Uterus (tissue), 3 donors: ENCODE measurements at regions not wholly inside any gene's neighbourhood (a gene's known extent, or its start where the extent isn't known, plus 50 kb on each side); places are given as distances from the start of the nearest gene placed in this dataset.

ENCODE experiments used
- DNase-seq, 2 donors: peaks; one replicate each; pipeline ENCODE4 v3.0.0-alpha.2; 2019 to 2020
- H3K27ac ChIP-seq, 2 donors: fragments of 200-600 bp; sonication (generic); 1 replicate in 1 of 2; 2 replicates in 1 of 2; pipeline ENCODE4 v1.5.1; 2016 to 2018
- H3K27me3 ChIP-seq, 2 donors: fragments of 200-600 bp; sonication (generic); one replicate each; pipeline ENCODE4 v1.5.1; 2018 to 2019; ENCODE audit warnings: control low read depth in 1 of 2
- H3K36me3 ChIP-seq, 2 donors: fragments of 200-600 bp; sonication (generic); one replicate each; pipeline ENCODE4 v1.5.1; 2019; ENCODE audit warnings: control low read depth in 1 of 2
- H3K4me1 ChIP-seq, 2 donors: fragments of 200-600 bp; sonication (generic); one replicate each; pipeline ENCODE4 v1.5.1; 2018 to 2019; ENCODE audit warnings: control low read depth in 1 of 2
- H3K4me3 ChIP-seq, 2 donors: fragments of 200-600 bp; sonication (generic); 1 replicate in 1 of 2; 2 replicates in 1 of 2; pipeline ENCODE4 v1.5.1; 2018 to 2019; ENCODE audit warnings: mild to moderate bottlenecking in 1 of 2
- H3K9me3 ChIP-seq, 2 donors: fragments of 200-600 bp; sonication (generic); one replicate each; pipeline ENCODE4 v1.5.1; 2019; ENCODE audit warnings: control low read depth in 1 of 2
- POLR2A ChIP-seq, 2 donors: fragments of 450-650 bp; IDR thresholded peaks; one replicate each; pipeline ENCODE4 v1.6.1; 2016; ENCODE audit warnings: antibody characterized with exemption in 2 of 2, mild to moderate bottlenecking in 1 of 2, moderate library complexity in 1 of 2
- intact Hi-C: fragments of 100-400 bp; cut with DNase I; formaldehyde crosslinking; loops from one replicate; pipeline ENCODE4 v1.15.1; 2023; ENCODE audit warnings: low total_unique reads
- TF ChIP-seq, protein P1 (sequence below), 4 experiments: fragments of 200-600 bp in 2 of 4; fragments of 450-650 bp in 2 of 4; sonication (generic) in 2 of 4; IDR thresholded peaks; one replicate each; pipeline ENCODE4 v1.5.1; 2016 to 2019; ENCODE audit warnings: antibody characterized with exemption in 4 of 4, mild to moderate bottlenecking in 2 of 4, moderate library complexity in 1 of 4
- donor health status: DM: yes; HTN: yes; CAD: no.

DNA sequence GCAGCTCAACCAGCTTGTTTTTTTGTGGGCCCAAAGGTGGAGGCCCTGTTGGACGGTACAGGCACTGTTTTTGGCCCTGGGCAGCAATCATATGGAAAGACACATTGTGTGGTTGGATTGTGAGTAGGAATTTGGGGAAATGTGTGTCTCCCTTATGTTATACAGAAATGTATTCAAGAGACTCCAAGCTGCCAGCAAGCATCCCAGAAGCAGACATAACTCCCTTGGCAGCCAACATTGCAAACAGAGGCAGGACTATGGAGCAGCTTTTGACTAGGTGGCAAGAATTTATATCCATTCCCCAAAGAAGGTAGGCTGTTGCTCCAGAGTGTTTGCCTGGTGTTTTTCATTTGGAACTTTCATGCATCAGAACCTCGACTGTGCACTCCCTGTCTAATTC is 104.9 kb downstream of the BUB3 start:
- TF ChIP-seq, protein P1, sequence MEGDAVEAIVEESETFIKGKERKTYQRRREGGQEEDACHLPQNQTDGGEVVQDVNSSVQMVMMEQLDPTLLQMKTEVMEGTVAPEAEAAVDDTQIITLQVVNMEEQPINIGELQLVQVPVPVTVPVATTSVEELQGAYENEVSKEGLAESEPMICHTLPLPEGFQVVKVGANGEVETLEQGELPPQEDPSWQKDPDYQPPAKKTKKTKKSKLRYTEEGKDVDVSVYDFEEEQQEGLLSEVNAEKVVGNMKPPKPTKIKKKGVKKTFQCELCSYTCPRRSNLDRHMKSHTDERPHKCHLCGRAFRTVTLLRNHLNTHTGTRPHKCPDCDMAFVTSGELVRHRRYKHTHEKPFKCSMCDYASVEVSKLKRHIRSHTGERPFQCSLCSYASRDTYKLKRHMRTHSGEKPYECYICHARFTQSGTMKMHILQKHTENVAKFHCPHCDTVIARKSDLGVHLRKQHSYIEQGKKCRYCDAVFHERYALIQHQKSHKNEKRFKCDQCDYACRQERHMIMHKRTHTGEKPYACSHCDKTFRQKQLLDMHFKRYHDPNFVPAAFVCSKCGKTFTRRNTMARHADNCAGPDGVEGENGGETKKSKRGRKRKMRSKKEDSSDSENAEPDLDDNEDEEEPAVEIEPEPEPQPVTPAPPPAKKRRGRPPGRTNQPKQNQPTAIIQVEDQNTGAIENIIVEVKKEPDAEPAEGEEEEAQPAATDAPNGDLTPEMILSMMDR (IDR thresholded peaks at IDR 0.05) = no peak
- no peak for TF ChIP-seq POLR2A (IDR thresholded peaks at IDR 0.05)
- Histone ChIP-seq H3K36me3 (no peaks in the 10 kb centered on the region), H3K4me3 (no peak overlapping the region), H3K4me1 (no peaks in the 10 kb centered on the region), H3K27me3 (no peaks in the 10 kb centered on the region), H3K9me3 (no peaks in the 10 kb centered on the region), H3K27ac (no peak overlapping the region)
- intact Hi-C loops = no loop called here
- no peak for DNase-seq

DNA sequence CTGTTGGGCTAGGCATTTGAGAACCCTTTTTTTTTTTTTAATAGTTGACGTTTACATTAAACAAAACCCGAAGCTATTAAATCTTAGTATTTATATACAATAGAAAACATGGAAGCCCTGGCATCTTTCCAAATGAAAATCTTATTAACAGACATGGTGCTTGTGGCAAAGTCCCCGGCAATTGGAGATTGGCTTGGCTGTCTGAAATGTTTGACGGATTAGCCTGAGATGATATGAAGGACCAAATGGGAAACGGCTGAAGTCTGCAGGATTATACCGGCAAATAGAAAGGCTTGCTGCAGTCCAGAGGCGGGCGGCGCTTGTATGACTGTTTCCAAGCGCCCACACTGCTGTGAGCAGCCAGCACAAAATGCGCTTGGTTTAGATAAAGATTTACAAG is 105.6 kb downstream of the BUB3 start:
- intact Hi-C loops = no loop called here
- H3K27ac ChIP-seq = no peak overlapping the region
- H3K27me3 ChIP-seq = no peaks in the 10 kb centered on the region
- H3K4me1 ChIP-seq = no peaks in the 10 kb centered on the region
- no peaks in the 10 kb centered on the region for H3K9me3 ChIP-seq
- H3K36me3 ChIP-seq = no peaks in the 10 kb centered on the region
- DNase-seq = no peak
- H3K4me3 ChIP-seq = no peak overlapping the region
- TF ChIP-seq POLR2A (IDR thresholded peaks at IDR 0.05) = no peak
- TF ChIP-seq, protein P1 (IDR thresholded peaks at IDR 0.05) = no peak

DNA sequence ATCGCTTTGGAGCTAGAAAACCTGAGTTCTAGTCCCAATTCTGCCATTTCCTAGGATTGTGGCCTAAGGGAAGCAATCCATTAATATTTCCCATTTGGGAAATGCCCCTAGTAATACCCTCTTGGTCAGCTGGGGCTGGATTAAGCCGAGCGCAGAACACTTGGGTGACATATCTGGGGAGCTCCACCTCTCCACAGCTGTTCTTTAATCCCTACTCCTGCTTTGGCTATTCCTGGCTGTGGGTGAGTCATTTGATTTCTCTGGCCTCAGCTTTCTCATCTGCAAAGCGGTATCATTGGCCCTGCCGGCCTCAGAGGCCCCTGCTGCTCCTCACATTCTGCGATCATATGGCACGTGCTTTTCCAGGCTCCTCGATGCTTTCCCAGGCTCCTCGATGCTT is 108.3 kb downstream of the BUB3 start:
- Histone ChIP-seq H3K27ac (no peak overlapping the region), H3K36me3 (no peaks in the 10 kb centered on the region), H3K27me3 (no peaks in the 10 kb centered on the region), H3K4me3 (no peak overlapping the region), H3K4me1 (no peaks in the 10 kb centered on the region), H3K9me3 (no peaks in the 10 kb centered on the region)
- TF ChIP-seq, protein P1 (IDR thresholded peaks at IDR 0.05) = no peak
- TF ChIP-seq POLR2A (IDR thresholded peaks at IDR 0.05) = no peak
- no peak for DNase-seq
- intact Hi-C loops = no loop called here

DNA sequence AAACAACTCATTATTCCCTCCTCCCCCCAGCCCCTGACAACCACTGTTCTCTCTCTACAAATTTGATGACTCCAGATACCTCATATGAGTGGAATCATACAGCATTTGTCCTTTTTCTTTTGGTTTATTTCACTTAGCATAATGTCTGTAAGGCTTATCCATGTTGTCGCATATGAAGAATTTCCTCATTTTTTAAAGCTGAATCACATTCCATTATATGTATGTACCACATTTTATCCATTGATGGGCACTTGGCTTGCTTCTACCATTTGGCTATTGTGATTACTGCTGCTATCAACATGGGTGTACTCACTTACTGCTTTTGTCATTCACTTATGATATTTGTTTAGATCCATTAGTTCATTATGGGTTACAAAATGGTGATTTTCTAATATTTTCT is 112.8 kb downstream of the BUB3 start:
- Histone ChIP-seq H3K36me3 (no peaks in the 10 kb centered on the region), H3K27me3 (no peaks in the 10 kb centered on the region), H3K4me3 (no peak overlapping the region), H3K27ac (no peak overlapping the region), H3K9me3 (no peaks in the 10 kb centered on the region), H3K4me1 (no peaks in the 10 kb centered on the region)
- DNase-seq = no peak
- intact Hi-C loops = no loop called here
- no peak for TF ChIP-seq POLR2A (IDR thresholded peaks at IDR 0.05)
- TF ChIP-seq, protein P1 (IDR thresholded peaks at IDR 0.05) = no peak

DNA sequence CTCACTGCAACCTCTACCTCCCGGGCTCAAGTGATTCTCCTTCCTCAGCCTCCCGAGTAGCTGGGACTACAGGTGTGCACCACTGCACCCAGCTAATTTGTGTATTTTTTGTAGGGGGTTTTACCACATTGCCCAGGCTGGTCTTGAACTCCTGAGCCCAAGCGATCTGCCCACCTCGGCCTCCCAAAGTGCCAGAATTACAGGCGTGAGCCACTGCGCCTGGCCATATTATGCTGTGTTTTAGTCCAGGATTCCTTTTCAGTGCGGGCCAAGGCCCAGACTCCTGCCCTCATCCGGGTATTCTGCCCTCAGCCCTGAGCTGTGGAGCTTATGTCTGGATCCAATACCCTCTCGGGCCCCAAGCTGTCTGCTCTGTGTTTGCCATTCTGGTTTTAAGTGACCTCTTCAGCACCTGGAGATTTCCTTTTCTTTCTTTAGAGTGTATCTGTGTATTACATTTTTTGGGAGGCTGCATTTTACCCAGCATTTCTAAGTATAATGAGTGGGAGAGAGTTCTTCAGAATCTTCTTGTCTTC is 114.9 kb downstream of the BUB3 start:
- TF ChIP-seq, protein P1 (IDR thresholded peaks at IDR 0.05) = no peak
- no peak for TF ChIP-seq POLR2A (IDR thresholded peaks at IDR 0.05)
- Histone ChIP-seq H3K27me3 (no peaks in the 10 kb centered on the region), H3K4me3 (no peak overlapping the region), H3K27ac (no peak overlapping the region), H3K36me3 (no peaks in the 10 kb centered on the region), H3K9me3 (no peaks in the 10 kb centered on the region), H3K4me1 (no peaks in the 10 kb centered on the region)
- DNase-seq = no peak
- intact Hi-C loops = no loop called here
